ENCODE measurements at regions not wholly inside any gene's neighbourhood (a gene's known extent, or its start where the extent isn't known, plus 50 kb on each side); places are given as distances from the start of the nearest gene placed in this dataset.

GRCh38 chr13:106352850-106353249, 182.6 kb downstream of the EFNB2 start:
- no peak for DNase-seq (ENCODE audit: low spot score)
- H4K20me1 ChIP-seq (ENCODE audit: insufficient read depth, poor library complexity, severe bottlenecking): no peaks in the 10 kb centered on the region
- no peaks in the 10 kb centered on the region for H3K9me2 ChIP-seq (replicated peaks; ENCODE audit: insufficient read depth)
- H3K9me3 ChIP-seq (ENCODE audit: low read depth): no peaks in the 10 kb centered on the region
- no peak overlapping the region for H3K27ac ChIP-seq
- H3K36me3 ChIP-seq (replicated peaks; ENCODE audit: insufficient read depth, low read depth): no peaks in the 10 kb centered on the region
- no peak overlapping the region for H2AFZ ChIP-seq
- H3K79me2 ChIP-seq: no peaks in the 10 kb centered on the region
- TF ChIP-seq EZH2 (IDR thresholded peaks at IDR 0.05; ENCODE audit: borderline replicate concordance): no peak
- no peak for TF ChIP-seq CTCF (IDR thresholded peaks at IDR 0.05; ENCODE audit: poor library complexity)
- no peak for TF ChIP-seq EZH2phosphoT487 (IDR thresholded peaks at IDR 0.05; ENCODE audit: low read depth, severe bottlenecking, unreplicated experiment)
- H3K27me3 ChIP-seq: no peaks in the 10 kb centered on the region
- peaks cover 11% of the 10 kb centered on the region for H3K4me1 ChIP-seq (ENCODE audit: insufficient read depth)
- H3K4me3 ChIP-seq: no peak overlapping the region
- H3K4me2 ChIP-seq: no peak overlapping the region

- H3K9me3 ChIP-seq (ENCODE audit: low read depth): no peaks in the 10 kb centered on the region
- 78% methylated on average over 5 of the region's 5 CpGs for WGBS (ENCODE audit: low lambda C conversion rate, missing lambda C conversion rate)
- no peak overlapping the region for H3K27ac ChIP-seq
- no peaks in the 10 kb centered on the region for H3K27me3 ChIP-seq
- no peaks in the 10 kb centered on the region for H4K20me1 ChIP-seq (ENCODE audit: insufficient read depth, poor library complexity, severe bottlenecking)
- no peak overlapping the region for H3K4me2 ChIP-seq
- no peaks in the 10 kb centered on the region for H3K36me3 ChIP-seq (replicated peaks; ENCODE audit: insufficient read depth, low read depth)
- H2AFZ ChIP-seq: no peak overlapping the region
- DNase-seq (ENCODE audit: low spot score): no peak
- no peak for TF ChIP-seq EZH2phosphoT487 (IDR thresholded peaks at IDR 0.05; ENCODE audit: low read depth, severe bottlenecking, unreplicated experiment)
- no peak overlapping the region for H3K4me3 ChIP-seq
- peaks cover 11% of the 10 kb centered on the region for H3K4me1 ChIP-seq (ENCODE audit: insufficient read depth)
- no peaks in the 10 kb centered on the region for H3K79me2 ChIP-seq
- no peaks in the 10 kb centered on the region for H3K9me2 ChIP-seq (replicated peaks; ENCODE audit: insufficient read depth)
Observed at GRCh38 chr13:106351251-106351650, 184.2 kb downstream of the EFNB2 start.

GRCh38 chr13:106350208-106350607, 185.3 kb downstream of the EFNB2 start:
- Histone ChIP-seq H3K9me3 (ENCODE audit: low read depth) (no peaks in the 10 kb centered on the region), H3K4me1 (ENCODE audit: insufficient read depth) (peaks cover 11% of the 10 kb centered on the region), H3K36me3 (replicated peaks; ENCODE audit: insufficient read depth, low read depth) (no peaks in the 10 kb centered on the region), H3K27ac (no peak overlapping the region), H3K4me3 (no peak overlapping the region), H4K20me1 (ENCODE audit: insufficient read depth, poor library complexity, severe bottlenecking) (no peaks in the 10 kb centered on the region), H3K79me2 (no peaks in the 10 kb centered on the region), H3K4me2 (peak overlapping the region; percentile 86), H3K9me2 (replicated peaks; ENCODE audit: insufficient read depth) (no peaks in the 10 kb centered on the region), H3K27me3 (no peaks in the 10 kb centered on the region), H2AFZ (no peak overlapping the region)
- TF ChIP-seq EZH2phosphoT487 (IDR thresholded peaks at IDR 0.05; ENCODE audit: low read depth, severe bottlenecking, unreplicated experiment) (no peak), CTCF (IDR thresholded peaks at IDR 0.05; ENCODE audit: poor library complexity) (no peak), EZH2 (IDR thresholded peaks at IDR 0.05; ENCODE audit: borderline replicate concordance) (no peak)
- peak; percentile 53 for DNase-seq (ENCODE audit: low spot score)
- 50% methylated on average over 4 of the region's 4 CpGs for WGBS (ENCODE audit: low lambda C conversion rate, missing lambda C conversion rate)

GRCh38 chr13:106349080-106349931, 186.2 kb downstream of the EFNB2 start:
- Histone ChIP-seq H3K36me3 (replicated peaks; ENCODE audit: insufficient read depth, low read depth) (no peaks in the 10 kb centered on the region), H3K27me3 (no peaks in the 10 kb centered on the region), H3K4me3 (no peak overlapping the region), H2AFZ (peak overlapping the region; percentile 57), H3K4me2 (peak overlapping the region; percentile 86), H3K4me1 (ENCODE audit: insufficient read depth) (peaks cover 16% of the 10 kb centered on the region), H3K9me2 (replicated peaks; ENCODE audit: insufficient read depth) (no peaks in the 10 kb centered on the region), H3K79me2 (no peaks in the 10 kb centered on the region), H3K9me3 (ENCODE audit: low read depth) (no peaks in the 10 kb centered on the region), H4K20me1 (ENCODE audit: insufficient read depth, poor library complexity, severe bottlenecking) (no peaks in the 10 kb centered on the region), H3K27ac (peak overlapping the region; percentile 82)
- peak; percentile 61 for DNase-seq (ENCODE audit: low spot score)
- WGBS (ENCODE audit: low lambda C conversion rate, missing lambda C conversion rate): 3% methylated on average over 30 of the region's 30 CpGs
- TF ChIP-seq EZH2phosphoT487 (IDR thresholded peaks at IDR 0.05; ENCODE audit: low read depth, severe bottlenecking, unreplicated experiment) (no peak), CTCF (IDR thresholded peaks at IDR 0.05; ENCODE audit: poor library complexity) (no peak), EZH2 (IDR thresholded peaks at IDR 0.05; ENCODE audit: borderline replicate concordance) (no peak)

Data from hepatocyte (in vitro differentiated cells).